Fibroblast of skin of right biceps (primary cell): ENCODE measurements at regions not wholly inside any gene's neighbourhood (a gene's known extent, or its start where the extent isn't known, plus 50 kb on each side); places are given as distances from the start of the nearest gene placed in this dataset.

Experiments
- DNase-seq: peaks from one replicate; pipeline ENCODE4 v3.0.0-alpha.2; 2013

GRCh38 chr2:37550190-37550589, 121.3 kb downstream of the CDC42EP3 start:
- no peak for DNase-seq

GRCh38 chr2:37551783-37552182, 119.7 kb downstream of the CDC42EP3 start:
- DNase-seq, result no peak

- DNase-seq, result no peak
These were observed 119.1 kb downstream of the CDC42EP3 start for GRCh38 chr2:37552339-37552738.

- DNase-seq, result no peak
These were observed 117.9 kb downstream of the CDC42EP3 start for GRCh38 chr2:37553411-37554154.

GRCh38 chr2:37554155-37554510, 117.3 kb downstream of the CDC42EP3 start:
- DNase-seq, result no peak

- no peak for DNase-seq
These were observed 116.8 kb downstream of the CDC42EP3 start for GRCh38 chr2:37554687-37555086.

GRCh38 chr2:37555457-37555856, 116.0 kb downstream of the CDC42EP3 start:
- no peak for DNase-seq

GRCh38 chr2:37556256-37556655, 115.2 kb downstream of the CDC42EP3 start:
- no peak for DNase-seq

- no peak for DNase-seq
These were observed 112.8 kb downstream of the CDC42EP3 start for GRCh38 chr2:37558623-37559022.

- DNase-seq, result no peak
These were observed 111.1 kb downstream of the CDC42EP3 start for GRCh38 chr2:37560241-37560848.

- DNase-seq, result no peak
These were observed 110.4 kb downstream of the CDC42EP3 start for GRCh38 chr2:37560863-37561614.

- DNase-seq, result peak; percentile 96
These were observed 109.5 kb downstream of the CDC42EP3 start for GRCh38 chr2:37561615-37562569.

- DNase-seq, result peak; percentile 58
These were observed 107.9 kb downstream of the CDC42EP3 start for GRCh38 chr2:37563375-37564015.

- no peak for DNase-seq
These were observed 107.1 kb downstream of the CDC42EP3 start for GRCh38 chr2:37564356-37564755.

GRCh38 chr2:37566517-37566981, 104.9 kb downstream of the CDC42EP3 start:
- DNase-seq, result peak; percentile 83

GRCh38 chr2:37568565-37568964, 102.9 kb downstream of the CDC42EP3 start:
- no peak for DNase-seq

- DNase-seq, result no peak
These were observed 102.2 kb downstream of the CDC42EP3 start for GRCh38 chr2:37569131-37569823.

- DNase-seq, result peak; percentile 69
These were observed 101.3 kb downstream of the CDC42EP3 start for GRCh38 chr2:37569986-37570679.

GRCh38 chr2:37570773-37571586, 100.5 kb downstream of the CDC42EP3 start:
- peak; percentile 94 for DNase-seq

GRCh38 chr2:37571587-37572136, 99.8 kb downstream of the CDC42EP3 start:
- no peak for DNase-seq
